ENCODE measurements at regions not wholly inside any gene's neighbourhood (a gene's known extent, or its start where the extent isn't known, plus 50 kb on each side); places are given as distances from the start of the nearest gene placed in this dataset.
A peak's percentile ranks its signal among the peaks of the same experiment; 100 is the strongest.
"Not testable (repeated sequence)": the region's sequence is repeated elsewhere in the genome, so short reads cannot be mapped to it uniquely, and the experiment has no call there.

- Mint-ChIP-seq H3K27ac (no peak overlapping the region), H3K4me1 (no peaks in the 10 kb centered on the region), H3K36me3 (no peaks in the 10 kb centered on the region), H3K4me3 (no peak overlapping the region), H3K9me3 (peaks cover 5% of the 10 kb centered on the region)
- DNase-seq (ENCODE audit: low spot score in 2 of 2), result no peak
- ATAC-seq, result no peak
Measured at GRCh38 chrX:27241981-27242380, 221.2 kb downstream of the PPP4R3C start.

- not testable (repeated sequence) for DNase-seq (ENCODE audit: low spot score in 2 of 2); H3K4me3 Mint-ChIP-seq; H3K36me3 Mint-ChIP-seq; H3K4me1 Mint-ChIP-seq; ATAC-seq; H3K9me3 Mint-ChIP-seq; H3K27ac Mint-ChIP-seq
Measured at GRCh38 chrX:27240042-27240441, 223.1 kb downstream of the PPP4R3C start.

- Mint-ChIP-seq H3K36me3 (no peaks in the 10 kb centered on the region), H3K4me1 (no peaks in the 10 kb centered on the region), H3K27ac (no peak overlapping the region), H3K9me3 (peaks cover 5% of the 10 kb centered on the region), H3K4me3 (no peak overlapping the region)
- ATAC-seq (no peak), DNase-seq (ENCODE audit: low spot score in 2 of 2) (no peak)
Measured at GRCh38 chrX:27236681-27237080, 226.5 kb downstream of the PPP4R3C start.

- Mint-ChIP-seq H3K4me3 (no peak overlapping the region), H3K36me3 (no peaks in the 10 kb centered on the region)
Measured at GRCh38 chrX:27229721-27230120, 233.4 kb downstream of the PPP4R3C start.

GRCh38 chrX:27222661-27223060, 240.5 kb downstream of the PPP4R3C start:
- no peak for DNase-seq (ENCODE audit: low spot score in 2 of 2)
- H3K4me3 Mint-ChIP-seq, result no peak overlapping the region
- H3K27ac Mint-ChIP-seq, result no peak overlapping the region
- H3K4me1 Mint-ChIP-seq, result no peaks in the 10 kb centered on the region
- no peaks in the 10 kb centered on the region for H3K36me3 Mint-ChIP-seq
- ATAC-seq, result no peak
- H3K9me3 Mint-ChIP-seq, result peaks cover 4% of the 10 kb centered on the region

More at GRCh38 chrX:27229721-27230120, 233.4 kb downstream of the PPP4R3C start:
- no peaks in the 10 kb centered on the region for H3K4me1 Mint-ChIP-seq
- no peaks in the 10 kb centered on the region for H3K9me3 Mint-ChIP-seq
- DNase-seq (ENCODE audit: low spot score in 2 of 2), result no peak
- no peak for ATAC-seq
- no peak overlapping the region for H3K27ac Mint-ChIP-seq

GRCh38 chrX:27186671-27187070, 276.5 kb downstream of the PPP4R3C start:
- DNase-seq (ENCODE audit: low spot score in 2 of 2) (peak in 1 of 2 donors; percentile 36), ATAC-seq (no peak)
- Mint-ChIP-seq H3K4me1 (no peaks in the 10 kb centered on the region), H3K36me3 (no peaks in the 10 kb centered on the region), H3K27ac (no peak overlapping the region), H3K4me3 (no peak overlapping the region), H3K9me3 (no peaks in the 10 kb centered on the region)

- no peak for DNase-seq (ENCODE audit: low spot score in 2 of 2)
- Mint-ChIP-seq H3K9me3 (no peaks in the 10 kb centered on the region), H3K4me3 (no peak overlapping the region), H3K4me1 (no peaks in the 10 kb centered on the region), H3K27ac (no peak overlapping the region), H3K36me3 (no peaks in the 10 kb centered on the region)
- no peak for ATAC-seq
Measured at GRCh38 chrX:27163236-27163635, 299.9 kb downstream of the PPP4R3C start.

- Mint-ChIP-seq H3K4me1 (no peaks in the 10 kb centered on the region), H3K36me3 (no peaks in the 10 kb centered on the region), H3K27ac (no peak overlapping the region), H3K4me3 (no peak overlapping the region), H3K9me3 (no peaks in the 10 kb centered on the region)
- DNase-seq (ENCODE audit: low spot score in 2 of 2) (no peak), ATAC-seq (no peak)
Measured at GRCh38 chrX:27162496-27162895, 300.6 kb downstream of the PPP4R3C start.

GRCh38 chrX:27156921-27157320, 306.2 kb downstream of the PPP4R3C start:
- not testable (repeated sequence) for H3K27ac Mint-ChIP-seq

GRCh38 chrX:27136325-27136724, 326.8 kb downstream of the PPP4R3C start:
- no peak overlapping the region for H3K4me3 Mint-ChIP-seq
- DNase-seq (ENCODE audit: low spot score in 2 of 2), result no peak
- ATAC-seq, result no peak
- no peak overlapping the region for H3K27ac Mint-ChIP-seq
- peaks cover 2% of the 10 kb centered on the region for H3K9me3 Mint-ChIP-seq
- no peaks in the 10 kb centered on the region for H3K4me1 Mint-ChIP-seq
- H3K36me3 Mint-ChIP-seq, result no peaks in the 10 kb centered on the region

More at GRCh38 chrX:27156921-27157320, 306.2 kb downstream of the PPP4R3C start:
- not testable (repeated sequence) for H3K4me1 Mint-ChIP-seq; H3K4me3 Mint-ChIP-seq; DNase-seq (ENCODE audit: low spot score in 2 of 2); H3K9me3 Mint-ChIP-seq; H3K36me3 Mint-ChIP-seq; ATAC-seq

- no peak for ATAC-seq
- no peak for DNase-seq (ENCODE audit: low spot score in 2 of 2)
- Mint-ChIP-seq H3K36me3 (no peaks in the 10 kb centered on the region), H3K9me3 (peaks cover 10% of the 10 kb centered on the region), H3K27ac (no peak overlapping the region), H3K4me3 (no peak overlapping the region), H3K4me1 (no peaks in the 10 kb centered on the region)
Measured at GRCh38 chrX:27132862-27133261, 330.3 kb downstream of the PPP4R3C start.

- H3K36me3 Mint-ChIP-seq; H3K4me3 Mint-ChIP-seq; ATAC-seq; DNase-seq (ENCODE audit: low spot score in 2 of 2); H3K4me1 Mint-ChIP-seq; H3K27ac Mint-ChIP-seq; H3K9me3 Mint-ChIP-seq: not testable (repeated sequence)
Measured at GRCh38 chrX:27087176-27087575, 376.0 kb downstream of the PPP4R3C start.

GRCh38 chrX:27086237-27086636, 376.9 kb downstream of the PPP4R3C start:
- no peaks in the 10 kb centered on the region for H3K36me3 Mint-ChIP-seq
- H3K4me1 Mint-ChIP-seq, result no peaks in the 10 kb centered on the region
- H3K9me3 Mint-ChIP-seq, result no peaks in the 10 kb centered on the region
- DNase-seq (ENCODE audit: low spot score in 2 of 2), result no peak
- H3K4me3 Mint-ChIP-seq, result no peak overlapping the region
- no peak overlapping the region for H3K27ac Mint-ChIP-seq
- no peak for ATAC-seq

- Mint-ChIP-seq H3K9me3 (no peaks in the 10 kb centered on the region), H3K36me3 (no peaks in the 10 kb centered on the region), H3K4me3 (no peak overlapping the region), H3K27ac (no peak overlapping the region), H3K4me1 (no peaks in the 10 kb centered on the region)
- no peak for ATAC-seq
- no peak for DNase-seq (ENCODE audit: low spot score in 2 of 2)
Measured at GRCh38 chrX:27085346-27085745, 377.8 kb downstream of the PPP4R3C start.

- H3K36me3 Mint-ChIP-seq, result no peaks in the 10 kb centered on the region
- ATAC-seq, result no peak
Measured at GRCh38 chrX:27078371-27078770, 384.8 kb downstream of the PPP4R3C start.

GRCh38 chrX:27057883-27058282, 405.3 kb downstream of the PPP4R3C start:
- Mint-ChIP-seq H3K4me3 (no peak overlapping the region), H3K4me1 (no peaks in the 10 kb centered on the region), H3K9me3 (peaks cover 6% of the 10 kb centered on the region), H3K36me3 (no peaks in the 10 kb centered on the region), H3K27ac (no peak overlapping the region)
- DNase-seq (ENCODE audit: low spot score in 2 of 2) (no peak), ATAC-seq (no peak)

More at GRCh38 chrX:27078371-27078770, 384.8 kb downstream of the PPP4R3C start:
- H3K27ac Mint-ChIP-seq, result no peak overlapping the region
- H3K4me3 Mint-ChIP-seq, result no peak overlapping the region
- H3K9me3 Mint-ChIP-seq, result no peaks in the 10 kb centered on the region
- no peaks in the 10 kb centered on the region for H3K4me1 Mint-ChIP-seq
- no peak for DNase-seq (ENCODE audit: low spot score in 2 of 2)

- no peak for DNase-seq (ENCODE audit: low spot score in 2 of 2)
- no peaks in the 10 kb centered on the region for H3K4me1 Mint-ChIP-seq
- no peak for ATAC-seq
- H3K4me3 Mint-ChIP-seq, result no peak overlapping the region
- H3K36me3 Mint-ChIP-seq, result no peaks in the 10 kb centered on the region
- peaks cover 10% of the 10 kb centered on the region for H3K9me3 Mint-ChIP-seq
- no peak overlapping the region for H3K27ac Mint-ChIP-seq
Measured at GRCh38 chrX:27039332-27039731, 423.8 kb downstream of the PPP4R3C start.

Measured in stimulated activated effector memory CD8-positive, alpha-beta T cell treated with anti-CD3 and anti-CD28 coated beads, Interleukin-12 subunit alpha, Interleukin-12 subunit beta, amount 100 ng/mL, for 72 hours (primary cell).